Lower leg skin (tissue), 3 donors: ENCODE measurements at regions not wholly inside any gene's neighbourhood (a gene's known extent, or its start where the extent isn't known, plus 50 kb on each side); places are given as distances from the start of the nearest gene placed in this dataset.
"Not testable (repeated sequence)": the region's sequence is repeated elsewhere in the genome, so short reads cannot be mapped to it uniquely, and the experiment has no call there.

Experiments
- CTCF ChIP-seq, 3 donors: fragments of 450-650 bp; IDR thresholded peaks; one replicate each; pipeline ENCODE4 v1.5.1; 2016; ENCODE audit warnings: antibody characterized with exemption in 3 of 3, mild to moderate bottlenecking in 3 of 3, moderate library complexity in 2 of 3
- POLR2A ChIP-seq, 2 donors: fragments of 450-650 bp; IDR thresholded peaks; one replicate each; pipeline ENCODE4 v1.6.1; 2016 to 2017; ENCODE audit warnings: antibody characterized with exemption in 2 of 2, mild to moderate bottlenecking in 1 of 2, moderate library complexity in 1 of 2

GRCh38 chr19:13676967-13677366 is 87.4 kb upstream of the MRI1 start:
- TF ChIP-seq CTCF, POLR2A (IDR thresholded peaks at IDR 0.05): not testable (repeated sequence)
